H9 (cell line): ENCODE measurements at regions not wholly inside any gene's neighbourhood (a gene's known extent, or its start where the extent isn't known, plus 50 kb on each side); places are given as distances from the start of the nearest gene placed in this dataset.

Experiments used
- DNase-seq: peaks from one replicate; pipeline ENCODE4 v3.0.0-alpha.2; 2017
- H2AFZ ChIP-seq: one replicate; pipeline ENCODE4 v1.6.1; 2013; ENCODE audit warnings: mild to moderate bottlenecking, low read length, control low read depth, moderate library complexity
- H2AK5ac ChIP-seq: 2 replicates; pipeline ENCODE4 v1.6.1; 2013; ENCODE audit warnings: low read length, control low read depth, mixed read lengths; ENCODE audit not compliant: insufficient read length
- H2BK120ac ChIP-seq: one replicate; pipeline ENCODE4 v1.6.1; 2013; ENCODE audit warnings: low read depth, mild to moderate bottlenecking, low read length, control low read depth, inconsistent platforms; ENCODE audit not compliant: poor library complexity, severe bottlenecking
- H2BK12ac ChIP-seq: 2 replicates; pipeline ENCODE4 v1.6.1; 2013; ENCODE audit warnings: low read length, control low read depth, mixed read lengths, low read depth; ENCODE audit not compliant: insufficient read length
- H2BK15ac ChIP-seq: 2 replicates; pipeline ENCODE4 v1.6.1; 2013; ENCODE audit warnings: low read depth, low read length, control low read depth
- H2BK20ac ChIP-seq: one replicate; pipeline ENCODE4 v1.6.1; 2013; ENCODE audit warnings: low read depth, mild to moderate bottlenecking, low read length, control low read depth, inconsistent platforms; ENCODE audit not compliant: poor library complexity, severe bottlenecking
- H2BK5ac ChIP-seq: 2 replicates; pipeline ENCODE4 v1.6.1; 2013; ENCODE audit warnings: low read length, control low read depth, mixed read lengths; ENCODE audit not compliant: insufficient read length
- H3K14ac ChIP-seq: 2 replicates; pipeline ENCODE4 v1.6.1; 2013; ENCODE audit warnings: low read length, control low read depth; ENCODE audit not compliant: insufficient read depth
- H3K18ac ChIP-seq: 2 replicates; pipeline ENCODE4 v1.6.1; 2013; ENCODE audit warnings: low read depth, mild to moderate bottlenecking, mixed read lengths, low read length, control low read depth; ENCODE audit not compliant: insufficient read length
- H3K23ac ChIP-seq: 2 replicates; pipeline ENCODE4 v1.6.1; 2013; ENCODE audit warnings: low read length, control low read depth, mixed read lengths, low read depth; ENCODE audit not compliant: insufficient read length
- H3K23me2 ChIP-seq: 2 replicates; pipeline ENCODE4 v1.6.1; 2013; ENCODE audit warnings: low read depth, mild to moderate bottlenecking, mixed read lengths, low read length, control low read depth; ENCODE audit not compliant: insufficient read length, poor library complexity, severe bottlenecking
- H3K27ac ChIP-seq: 2 replicates; pipeline ENCODE4 v1.5.1; 2013; ENCODE audit warnings: low read length, control low read depth, mixed read lengths, low read depth; ENCODE audit not compliant: insufficient read length
- H3K27me3 ChIP-seq: 2 replicates; pipeline ENCODE4 v1.6.1; 2013; ENCODE audit warnings: low read length, control low read depth, inconsistent platforms; ENCODE audit not compliant: insufficient read depth
- H3K4ac ChIP-seq: 2 replicates; pipeline ENCODE4 v1.6.1; 2013; ENCODE audit warnings: low read depth, mild to moderate bottlenecking, control low read depth, inconsistent platforms, low read length, moderate library complexity
- H3K4me1 ChIP-seq: 2 replicates; pipeline ENCODE4 v1.6.1; 2013; ENCODE audit warnings: low read length, control low read depth, inconsistent platforms; ENCODE audit not compliant: insufficient read depth
- H3K4me2 ChIP-seq: 2 replicates; pipeline ENCODE4 v1.6.1; 2013; ENCODE audit warnings: low read length, control low read depth, mixed read lengths; ENCODE audit not compliant: insufficient read length, insufficient read depth
- H3K56ac ChIP-seq: 2 replicates; pipeline ENCODE4 v1.6.1; 2013; ENCODE audit warnings: low read depth, mild to moderate bottlenecking, mixed read lengths, low read length, control low read depth; ENCODE audit not compliant: insufficient read length
- H3K79me1 ChIP-seq: 2 replicates; pipeline ENCODE4 v1.6.1; 2013; ENCODE audit warnings: low read depth, mild to moderate bottlenecking, moderate library complexity, low read length, control low read depth, inconsistent platforms; ENCODE audit not compliant: insufficient read depth, poor library complexity, severe bottlenecking
- H3K79me2 ChIP-seq: 2 replicates; pipeline ENCODE4 v1.6.1; 2013; ENCODE audit warnings: low read length, control low read depth, inconsistent platforms; ENCODE audit not compliant: insufficient read depth
- H3K9ac ChIP-seq: 2 replicates; pipeline ENCODE4 v1.6.1; 2013; ENCODE audit warnings: low read length, control low read depth, mixed read lengths; ENCODE audit not compliant: insufficient read length; ENCODE audit errors: extremely low read depth
- H3K9me3 ChIP-seq: one replicate; pipeline ENCODE4 v1.6.1; 2013; ENCODE audit warnings: low read depth, low read length, inconsistent platforms; ENCODE audit not compliant: control insufficient read depth
- H3T11ph ChIP-seq: one replicate; pipeline ENCODE4 v1.6.1; 2013; ENCODE audit warnings: mild to moderate bottlenecking, low read length, control low read depth, inconsistent platforms
- H4K20me1 ChIP-seq: one replicate; pipeline ENCODE4 v1.6.1; 2013; ENCODE audit not compliant: control insufficient read depth, insufficient read length, insufficient read depth
- H4K5ac ChIP-seq: 2 replicates; pipeline ENCODE4 v1.6.1; 2013; ENCODE audit warnings: low read depth, mild to moderate bottlenecking, mixed read lengths, low read length, control low read depth; ENCODE audit not compliant: insufficient read length
- H4K8ac ChIP-seq: replicated peaks from 2 replicates; pipeline ENCODE4 v1.6.1; 2013; ENCODE audit warnings: low read length, control low read depth, mixed read lengths, low read depth; ENCODE audit not compliant: insufficient read length
- H4K91ac ChIP-seq: 2 replicates; pipeline ENCODE4 v1.6.1; 2013; ENCODE audit warnings: low read depth, mild to moderate bottlenecking, moderate library complexity, mixed read lengths, low read length, control low read depth; ENCODE audit not compliant: insufficient read length
- H3K27ac Mint-ChIP-seq, 3 experiments: 2 replicates in 2 of 3; 3 replicates in 1 of 3; pipeline ENCODE4 v1.8.0; 2020 to 2021; ENCODE audit warnings: mixed read lengths in 3 of 3, mild to moderate bottlenecking in 1 of 3, moderate library complexity in 1 of 3
- H3K27me3 Mint-ChIP-seq: 2 replicates; pipeline ENCODE4 v1.8.0; 2021; ENCODE audit warnings: low read depth, mild to moderate bottlenecking, moderate library complexity, mixed read lengths
- H3K36me3 Mint-ChIP-seq, 3 experiments: 2 replicates in 2 of 3; 3 replicates in 1 of 3; pipeline ENCODE4 v1.8.0; 2020 to 2021; ENCODE audit warnings: low read depth in 3 of 3, mixed read lengths in 3 of 3; ENCODE audit not compliant: insufficient read depth in 1 of 3
- H3K4me1 Mint-ChIP-seq, 2 experiments: 2 replicates each; pipeline ENCODE4 v1.8.0; 2020; ENCODE audit warnings: mixed read lengths in 2 of 2
- H3K4me3 Mint-ChIP-seq, 2 experiments: 2 replicates in 1 of 2; 3 replicates in 1 of 2; pipeline ENCODE4 v1.8.0; 2020 to 2021; ENCODE audit warnings: mild to moderate bottlenecking in 2 of 2, mixed read lengths in 2 of 2, moderate library complexity in 1 of 2
- H3K9me3 Mint-ChIP-seq, 2 experiments: 2 replicates in 1 of 2; 3 replicates in 1 of 2; pipeline ENCODE4 v1.8.0; 2020; ENCODE audit warnings: mild to moderate bottlenecking in 2 of 2, mixed read lengths in 2 of 2, moderate library complexity in 1 of 2
- WGBS: extraction: QIAGEN DNeasy Blood & Tissue Kit; methylation state at CpG from one replicate; pipeline ENCODE4 v1.1.7; 2013; ENCODE audit warnings: missing lambda C conversion rate, low lambda C conversion rate, mixed read lengths; ENCODE audit not compliant: insufficient read length; ENCODE audit errors: extremely low coverage; 5-methylcytosine and 5-hydroxymethylcytosine counted together
- TF ChIP-seq, protein P1 (sequence below): fragments of 200-600 bp; sonication (generic); conservative IDR thresholded peaks from 3 replicates; pipeline ENCODE4 v1.8.0; 2021; ENCODE audit warnings: antibody characterized with exemption, mild to moderate bottlenecking

DNA sequence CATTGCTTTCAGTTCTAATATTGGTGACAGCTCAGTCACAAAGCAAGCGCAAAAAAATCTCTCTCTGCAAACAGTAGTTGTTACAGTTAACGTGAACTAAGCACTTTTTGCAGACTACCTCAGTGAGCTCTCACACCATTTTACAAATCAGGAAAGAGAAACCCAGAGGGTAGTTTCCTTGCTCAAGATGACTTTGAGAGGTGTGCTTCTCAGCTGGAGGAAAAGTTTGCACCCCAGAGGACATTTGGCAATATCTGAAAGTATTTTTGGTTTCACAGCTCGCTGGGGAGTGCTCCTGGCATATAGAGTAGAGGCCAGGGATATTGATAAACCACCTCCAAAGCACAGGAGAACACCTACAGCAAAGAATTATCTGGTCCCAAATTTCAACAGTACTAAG lies 741.1 kb upstream of the EEF2KMT start:
- Histone ChIP-seq H3K4me2 (no peak overlapping the region), H3K9ac (no peak overlapping the region), H3K23ac (no peak overlapping the region), H4K20me1 (no peaks in the 10 kb centered on the region), H3K9me3 (no peaks in the 10 kb centered on the region), H2BK20ac (no peak overlapping the region), H3K4me1 (no peaks in the 10 kb centered on the region), H2BK120ac (no peak overlapping the region), H2AFZ (no peak overlapping the region), H3K4ac (no peak overlapping the region), H4K5ac (no peak overlapping the region), H3T11ph (no peak overlapping the region), H3K27me3 (no peaks in the 10 kb centered on the region), H3K56ac (no peak overlapping the region), H4K8ac (no peak overlapping the region), H2BK12ac (no peak overlapping the region), H3K27ac (no peak overlapping the region), H2BK5ac (no peak overlapping the region), H3K18ac (no peak overlapping the region), H4K91ac (no peak overlapping the region), H3K79me1 (no peaks in the 10 kb centered on the region), H2AK5ac (no peak overlapping the region), H3K14ac (no peak overlapping the region), H3K23me2 (no peaks in the 10 kb centered on the region), H3K79me2 (no peaks in the 10 kb centered on the region), H2BK15ac (no peak overlapping the region)
- H3K4me3 Mint-ChIP-seq: no peak overlapping the region
- no CpG with 5 or more reads among the region's 3 CpGs for WGBS
- H3K4me1 Mint-ChIP-seq: peaks cover 15 to 18% of the 10 kb centered on the region in 2 experiments
- no peaks in the 10 kb centered on the region for H3K9me3 Mint-ChIP-seq
- DNase-seq: no peak
- no peaks in the 10 kb centered on the region for H3K36me3 Mint-ChIP-seq
- peaks cover 2% of the 10 kb centered on the region; the same call in 1 of the 2 replicates for H3K27me3 Mint-ChIP-seq
- no peak overlapping the region for H3K27ac Mint-ChIP-seq
- TF ChIP-seq, protein P1, sequence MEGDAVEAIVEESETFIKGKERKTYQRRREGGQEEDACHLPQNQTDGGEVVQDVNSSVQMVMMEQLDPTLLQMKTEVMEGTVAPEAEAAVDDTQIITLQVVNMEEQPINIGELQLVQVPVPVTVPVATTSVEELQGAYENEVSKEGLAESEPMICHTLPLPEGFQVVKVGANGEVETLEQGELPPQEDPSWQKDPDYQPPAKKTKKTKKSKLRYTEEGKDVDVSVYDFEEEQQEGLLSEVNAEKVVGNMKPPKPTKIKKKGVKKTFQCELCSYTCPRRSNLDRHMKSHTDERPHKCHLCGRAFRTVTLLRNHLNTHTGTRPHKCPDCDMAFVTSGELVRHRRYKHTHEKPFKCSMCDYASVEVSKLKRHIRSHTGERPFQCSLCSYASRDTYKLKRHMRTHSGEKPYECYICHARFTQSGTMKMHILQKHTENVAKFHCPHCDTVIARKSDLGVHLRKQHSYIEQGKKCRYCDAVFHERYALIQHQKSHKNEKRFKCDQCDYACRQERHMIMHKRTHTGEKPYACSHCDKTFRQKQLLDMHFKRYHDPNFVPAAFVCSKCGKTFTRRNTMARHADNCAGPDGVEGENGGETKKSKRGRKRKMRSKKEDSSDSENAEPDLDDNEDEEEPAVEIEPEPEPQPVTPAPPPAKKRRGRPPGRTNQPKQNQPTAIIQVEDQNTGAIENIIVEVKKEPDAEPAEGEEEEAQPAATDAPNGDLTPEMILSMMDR: no peak
